Smooth muscle cell (in vitro differentiated cells): ENCODE measurements at regions not wholly inside any gene's neighbourhood (a gene's known extent, or its start where the extent isn't known, plus 50 kb on each side); places are given as distances from the start of the nearest gene placed in this dataset.

Experiments
- DNase-seq: peaks from one replicate; lab custom pipeline; 2025; ENCODE audit not compliant: unreplicated experiment; lab: John Stamatoyannopoulos, UW
- H2AFZ ChIP-seq: fragments of 200-600 bp; sonication (generic); 2 replicates; pipeline ENCODE4 v1.6.0; 2016; ENCODE audit warnings: antibody characterized with exemption, low read depth, mild to moderate bottlenecking
- H3F3A ChIP-seq: fragments of 200-600 bp; sonication (generic); 2 replicates; pipeline ENCODE4 v1.6.0; 2017; ENCODE audit warnings: antibody characterized with exemption, low read depth
- H3K27ac ChIP-seq: fragments of 200-600 bp; sonication (generic); 2 replicates; pipeline ENCODE4 v1.5.1; 2016; ENCODE audit warnings: low read depth, mild to moderate bottlenecking
- H3K27me3 ChIP-seq: fragments of 200-600 bp; sonication (generic); 2 replicates; pipeline ENCODE4 v1.6.1; 2016; ENCODE audit warnings: low read depth, mild to moderate bottlenecking
- H3K36me3 ChIP-seq: fragments of 200-600 bp; sonication (generic); 2 replicates; pipeline ENCODE4 v1.5.1; 2016; ENCODE audit warnings: low read depth
- H3K4me1 ChIP-seq: fragments of 200-600 bp; sonication (generic); 2 replicates; pipeline ENCODE4 v1.5.1; 2016; ENCODE audit warnings: low read depth
- H3K4me2 ChIP-seq: fragments of 200-600 bp; sonication (generic); 2 replicates; pipeline ENCODE4 v1.6.0; 2016; ENCODE audit warnings: mild to moderate bottlenecking
- H3K4me3 ChIP-seq: fragments of 200-600 bp; sonication (generic); 2 replicates; pipeline ENCODE4 v1.5.1; 2016; ENCODE audit warnings: mild to moderate bottlenecking
- H3K79me2 ChIP-seq: fragments of 200-600 bp; sonication (generic); 2 replicates; pipeline ENCODE4 v1.6.0; 2016; ENCODE audit warnings: low read depth, mild to moderate bottlenecking
- H3K9ac ChIP-seq: fragments of 200-600 bp; sonication (generic); 2 replicates; pipeline ENCODE4 v1.6.0; 2016; ENCODE audit warnings: low read depth
- H3K9me3 ChIP-seq: fragments of 200-600 bp; sonication (generic); replicated peaks from 2 replicates; pipeline ENCODE4 v1.5.1; 2016; ENCODE audit warnings: low read depth
- H4K20me1 ChIP-seq: fragments of 200-600 bp; sonication (generic); 2 replicates; pipeline ENCODE4 v1.6.0; 2016; ENCODE audit warnings: low read depth
- CTCF ChIP-seq: fragments of 200-600 bp; sonication (generic); IDR thresholded peaks from 2 replicates; pipeline ENCODE4 v1.5.1; 2017; ENCODE audit warnings: borderline replicate concordance, mild to moderate bottlenecking, antibody characterized with exemption; ENCODE audit not compliant: insufficient read depth, poor library complexity, severe bottlenecking
- WGBS: methylation state at CpG from one replicate; pipeline ENCODE4 v1.1.7; 2016; ENCODE audit warnings: low lambda C conversion rate; 5-methylcytosine and 5-hydroxymethylcytosine counted together

GRCh38 chr16:85428168-85428898, 184.8 kb upstream of the GSE1 start:
- Histone ChIP-seq H3K79me2 (no peaks in the 10 kb centered on the region), H3K4me3 (no peak overlapping the region), H3K36me3 (no peaks in the 10 kb centered on the region), H3F3A (no peaks in the 10 kb centered on the region), H3K27me3 (no peaks in the 10 kb centered on the region), H2AFZ (no peak overlapping the region), H3K9ac (no peak overlapping the region), H3K4me2 (no peak overlapping the region), H4K20me1 (peaks cover 65% of the 10 kb centered on the region), H3K9me3 (no peaks in the 10 kb centered on the region), H3K27ac (no peak overlapping the region), H3K4me1 (no peaks in the 10 kb centered on the region)
- 75% methylated on average over 17 of the region's 17 CpGs for WGBS
- TF ChIP-seq CTCF, result peak; percentile 30
- DNase-seq, result no peak

GRCh38 chr16:85428899-85429775, 184.0 kb upstream of the GSE1 start:
- H3K79me2 ChIP-seq, result no peaks in the 10 kb centered on the region
- no peaks in the 10 kb centered on the region for H3K9me3 ChIP-seq
- no peak for TF ChIP-seq CTCF
- no peak overlapping the region for H3K9ac ChIP-seq
- H2AFZ ChIP-seq, result no peak overlapping the region
- DNase-seq, result no peak
- no peak overlapping the region for H3K4me3 ChIP-seq
- no peaks in the 10 kb centered on the region for H3F3A ChIP-seq
- no peaks in the 10 kb centered on the region for H3K36me3 ChIP-seq
- no peak overlapping the region for H3K27ac ChIP-seq
- 94% methylated on average over 24 of the region's 25 CpGs for WGBS
- H3K4me1 ChIP-seq, result no peaks in the 10 kb centered on the region
- no peak overlapping the region for H3K4me2 ChIP-seq
- peaks cover 68% of the 10 kb centered on the region for H4K20me1 ChIP-seq
- no peaks in the 10 kb centered on the region for H3K27me3 ChIP-seq

DNA sequence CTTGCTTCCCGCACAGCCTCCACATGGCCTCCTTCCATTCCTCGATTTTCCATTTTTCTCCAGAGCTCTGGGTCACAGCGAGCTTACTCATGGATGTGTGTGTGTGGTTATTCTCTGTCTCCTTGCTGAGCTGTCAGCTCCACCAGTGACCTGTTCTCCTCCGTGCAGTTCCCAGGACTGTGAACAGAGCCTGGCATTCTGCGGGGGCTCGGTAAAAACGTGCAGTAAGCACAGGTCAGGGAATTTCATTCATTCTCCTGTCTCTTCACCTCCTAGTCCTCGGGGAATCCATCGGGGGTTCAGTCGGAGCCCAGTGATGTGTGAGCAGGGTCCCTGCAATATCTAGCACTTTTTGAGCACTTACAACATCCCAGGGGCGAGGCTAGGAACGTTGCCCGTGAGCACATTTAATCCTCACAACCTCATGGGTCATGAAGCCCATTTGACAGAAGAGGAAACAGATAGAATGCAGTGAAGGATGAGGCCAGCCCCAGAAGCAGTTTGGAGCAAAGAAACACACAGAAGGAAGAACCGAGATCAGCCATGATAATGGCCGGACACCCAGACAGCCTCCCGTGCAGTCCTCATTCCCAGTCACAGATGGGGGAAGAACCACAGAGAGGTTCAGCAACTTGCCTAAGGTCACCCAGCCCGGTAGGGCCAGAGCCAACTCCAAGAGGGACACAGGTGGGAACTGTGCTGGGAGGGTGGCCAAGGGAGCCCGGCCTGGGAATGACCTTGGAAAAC, 183.2 kb upstream of the GSE1 start:
- Histone ChIP-seq H3K27me3 (no peaks in the 10 kb centered on the region), H3K27ac (no peak overlapping the region), H3F3A (no peaks in the 10 kb centered on the region), H3K79me2 (no peaks in the 10 kb centered on the region), H3K4me1 (no peaks in the 10 kb centered on the region), H2AFZ (no peak overlapping the region), H3K9me3 (no peaks in the 10 kb centered on the region), H3K36me3 (no peaks in the 10 kb centered on the region), H4K20me1 (peaks cover 68% of the 10 kb centered on the region), H3K4me2 (no peak overlapping the region), H3K9ac (no peak overlapping the region), H3K4me3 (no peak overlapping the region)
- 80% methylated on average over 18 of the region's 18 CpGs for WGBS
- DNase-seq, result no peak
- TF ChIP-seq CTCF, result no peak
